NB4 (cell line): ENCODE measurements at regions not wholly inside any gene's neighbourhood (a gene's known extent, or its start where the extent isn't known, plus 50 kb on each side); places are given as distances from the start of the nearest gene placed in this dataset.
"Not testable (repeated sequence)": the region's sequence is repeated elsewhere in the genome, so short reads cannot be mapped to it uniquely, and the experiment has no call there.

Source experiments
- DNase-seq: peaks from one replicate; pipeline ENCODE4 v3.0.0; 2010; ENCODE audit warnings: low read depth
- H3K4me3 ChIP-seq: one replicate; pipeline ENCODE4 v1.5.1; 2011; ENCODE audit warnings: mild to moderate bottlenecking, low read depth, low read length, moderate library complexity
- MYC ChIP-seq: IDR thresholded peaks from 2 replicates; pipeline ENCODE4 v1.6.1; 2011; ENCODE audit warnings: low read depth, low read length
- POLR2A ChIP-seq: IDR thresholded peaks from 2 replicates; pipeline ENCODE4 v1.6.1; 2011; ENCODE audit warnings: mild to moderate bottlenecking; ENCODE audit not compliant: insufficient read length; ENCODE audit errors: extremely low read depth
- TF ChIP-seq, protein P1 (sequence below): IDR thresholded peaks from one replicate; pipeline ENCODE4 v1.5.1; 2012; ENCODE audit warnings: low read depth, low read length
- TF ChIP-seq, protein P2 (sequence below): IDR thresholded peaks from 2 replicates; pipeline ENCODE4 v1.6.1; 2011; ENCODE audit warnings: low read depth, low read length

DNA sequence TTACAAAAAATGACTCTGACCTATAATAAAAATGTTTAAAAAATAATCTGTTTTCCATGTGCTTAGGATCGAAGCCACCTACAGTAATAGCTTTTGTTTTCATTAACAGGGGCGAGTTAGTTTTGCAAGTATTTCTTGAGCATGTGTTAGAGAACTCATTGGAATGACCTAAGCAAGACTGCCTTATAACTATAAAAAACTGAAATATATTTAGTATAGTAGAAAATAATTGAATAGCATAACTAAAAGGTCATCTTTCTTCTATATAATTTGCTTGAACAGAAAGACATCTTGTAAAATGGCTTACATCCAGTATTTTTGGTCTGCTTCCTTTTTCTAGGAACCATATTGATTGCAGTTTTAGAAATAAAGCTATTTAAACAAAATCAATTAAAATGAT lies 241.5 kb upstream of the NRIP1 start:
- no peak overlapping the region for H3K4me3 ChIP-seq
- no peak for DNase-seq
- TF ChIP-seq MYC = no peak
- no peak for TF ChIP-seq POLR2A
- TF ChIP-seq, protein P1, sequence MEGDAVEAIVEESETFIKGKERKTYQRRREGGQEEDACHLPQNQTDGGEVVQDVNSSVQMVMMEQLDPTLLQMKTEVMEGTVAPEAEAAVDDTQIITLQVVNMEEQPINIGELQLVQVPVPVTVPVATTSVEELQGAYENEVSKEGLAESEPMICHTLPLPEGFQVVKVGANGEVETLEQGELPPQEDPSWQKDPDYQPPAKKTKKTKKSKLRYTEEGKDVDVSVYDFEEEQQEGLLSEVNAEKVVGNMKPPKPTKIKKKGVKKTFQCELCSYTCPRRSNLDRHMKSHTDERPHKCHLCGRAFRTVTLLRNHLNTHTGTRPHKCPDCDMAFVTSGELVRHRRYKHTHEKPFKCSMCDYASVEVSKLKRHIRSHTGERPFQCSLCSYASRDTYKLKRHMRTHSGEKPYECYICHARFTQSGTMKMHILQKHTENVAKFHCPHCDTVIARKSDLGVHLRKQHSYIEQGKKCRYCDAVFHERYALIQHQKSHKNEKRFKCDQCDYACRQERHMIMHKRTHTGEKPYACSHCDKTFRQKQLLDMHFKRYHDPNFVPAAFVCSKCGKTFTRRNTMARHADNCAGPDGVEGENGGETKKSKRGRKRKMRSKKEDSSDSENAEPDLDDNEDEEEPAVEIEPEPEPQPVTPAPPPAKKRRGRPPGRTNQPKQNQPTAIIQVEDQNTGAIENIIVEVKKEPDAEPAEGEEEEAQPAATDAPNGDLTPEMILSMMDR = no peak
- TF ChIP-seq, protein P2, sequence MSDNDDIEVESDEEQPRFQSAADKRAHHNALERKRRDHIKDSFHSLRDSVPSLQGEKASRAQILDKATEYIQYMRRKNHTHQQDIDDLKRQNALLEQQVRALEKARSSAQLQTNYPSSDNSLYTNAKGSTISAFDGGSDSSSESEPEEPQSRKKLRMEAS = no peak

DNA sequence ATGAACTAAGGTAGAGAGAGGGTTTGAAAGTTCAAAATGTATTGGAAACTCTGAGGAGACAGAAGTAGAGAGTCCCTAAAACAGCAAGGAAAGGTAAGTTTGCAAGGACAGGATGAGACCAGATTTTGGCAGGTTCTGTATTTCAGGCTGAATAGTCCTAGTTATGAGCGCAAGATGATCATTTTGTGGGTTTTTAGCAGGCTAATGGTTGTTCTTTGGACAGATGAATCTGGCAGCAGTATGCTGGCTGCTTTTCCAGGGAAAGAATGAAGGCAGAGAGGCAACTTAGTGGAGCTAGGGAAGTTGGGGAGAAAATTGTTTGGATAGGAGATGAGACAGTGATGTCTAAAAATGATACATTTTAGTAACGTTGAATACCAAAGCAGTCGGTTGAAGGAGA lies 243.5 kb upstream of the NRIP1 start:
- H3K4me3 ChIP-seq = no peak overlapping the region
- DNase-seq = no peak
- TF ChIP-seq POLR2A (no peak), MYC (no peak)

DNA sequence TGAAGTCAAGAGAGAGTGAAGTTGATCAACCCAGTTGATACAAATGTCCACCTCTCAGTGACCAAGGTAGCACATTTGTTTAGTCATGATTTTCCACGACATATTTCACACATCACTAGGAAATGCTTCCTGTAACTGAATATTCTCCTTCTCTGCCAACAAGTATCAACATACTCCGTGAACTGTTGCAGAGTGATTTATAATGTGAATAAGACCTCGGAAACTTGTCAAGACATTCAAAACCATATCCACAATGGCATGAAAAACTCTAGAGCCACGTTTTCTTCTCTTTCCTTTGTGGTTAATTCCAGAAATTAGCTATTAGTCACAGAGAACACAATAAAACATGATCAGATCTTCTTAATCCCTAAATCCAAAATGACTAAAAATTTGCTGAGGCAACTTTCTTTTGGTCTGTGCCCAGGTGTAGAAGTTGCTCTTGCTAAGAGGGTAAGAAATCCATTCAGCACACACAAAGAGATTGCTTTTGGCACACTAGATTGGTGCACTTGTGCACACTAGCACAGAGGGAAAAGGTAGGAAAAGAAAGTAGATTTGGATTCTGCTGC lies 244.3 kb upstream of the NRIP1 start:
- TF ChIP-seq POLR2A (no peak), MYC (no peak)
- TF ChIP-seq, protein P1 = no peak
- TF ChIP-seq, protein P2 = no peak
- no peak for DNase-seq
- H3K4me3 ChIP-seq = no peak overlapping the region

DNA sequence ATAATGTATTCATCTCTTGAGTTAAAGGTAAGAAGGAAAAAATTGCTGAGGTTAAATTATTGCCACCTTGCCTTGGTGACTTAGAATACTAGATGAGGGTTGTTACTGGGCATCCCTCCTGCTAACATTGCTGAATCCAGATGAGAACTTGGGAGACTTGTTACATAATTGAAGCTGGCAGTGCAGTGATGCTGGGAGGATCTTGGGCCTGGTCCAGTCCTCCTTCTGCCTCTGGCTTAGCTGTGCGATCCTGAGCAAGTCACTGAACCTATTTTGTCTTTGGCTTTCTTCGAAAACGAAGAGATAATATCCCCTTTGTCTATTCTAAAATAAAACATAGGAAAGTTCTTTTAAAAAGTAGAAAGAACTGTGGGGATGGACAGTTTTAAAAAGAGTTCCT lies 244.9 kb upstream of the NRIP1 start:
- TF ChIP-seq POLR2A (no peak), MYC (no peak)
- TF ChIP-seq, protein P2 = no peak
- TF ChIP-seq, protein P1 = no peak
- no peak for DNase-seq
- no peak overlapping the region for H3K4me3 ChIP-seq

DNA sequence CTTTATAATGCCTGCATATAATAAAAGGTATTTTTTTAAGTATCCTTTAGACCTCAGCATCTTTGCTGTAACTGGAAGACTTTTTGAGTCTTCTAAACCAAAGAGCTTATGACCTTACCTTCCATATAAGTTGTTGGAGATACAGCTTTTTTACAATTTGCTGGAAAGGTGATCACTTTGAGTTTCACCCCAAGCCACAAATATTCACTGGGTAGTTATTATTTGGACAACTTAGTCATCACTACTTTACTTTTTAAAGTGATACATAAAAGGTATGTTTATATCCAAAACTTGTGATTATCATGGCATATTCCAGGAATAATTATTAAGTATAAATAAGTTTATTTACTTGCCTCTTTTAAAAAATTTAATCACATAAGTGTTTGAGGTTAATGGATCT lies 246.7 kb upstream of the NRIP1 start:
- TF ChIP-seq, protein P2 = no peak
- TF ChIP-seq POLR2A = no peak
- TF ChIP-seq, protein P1 = no peak
- no peak for TF ChIP-seq MYC
- DNase-seq = no peak
- no peak overlapping the region for H3K4me3 ChIP-seq

DNA sequence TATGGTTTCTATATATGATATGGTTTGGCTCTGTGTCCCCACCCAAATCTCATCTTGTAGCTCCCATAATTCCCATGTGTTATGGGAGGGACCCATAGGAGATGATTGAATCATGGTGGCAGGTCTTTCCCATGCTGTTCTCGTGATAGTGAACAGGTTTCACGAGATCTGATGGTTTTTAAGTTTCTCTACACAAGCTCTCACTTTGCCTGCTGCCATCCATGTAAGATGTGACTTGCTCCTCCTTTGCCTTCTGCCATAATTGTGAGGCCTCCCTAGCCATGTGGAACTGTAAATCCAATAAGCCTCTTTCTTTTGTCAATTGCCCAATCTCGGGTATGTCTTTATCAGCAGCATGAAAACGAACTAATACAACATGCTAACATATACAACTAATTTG lies 252.2 kb upstream of the NRIP1 start:
- not testable (repeated sequence) for DNase-seq, H3K4me3 ChIP-seq

DNA sequence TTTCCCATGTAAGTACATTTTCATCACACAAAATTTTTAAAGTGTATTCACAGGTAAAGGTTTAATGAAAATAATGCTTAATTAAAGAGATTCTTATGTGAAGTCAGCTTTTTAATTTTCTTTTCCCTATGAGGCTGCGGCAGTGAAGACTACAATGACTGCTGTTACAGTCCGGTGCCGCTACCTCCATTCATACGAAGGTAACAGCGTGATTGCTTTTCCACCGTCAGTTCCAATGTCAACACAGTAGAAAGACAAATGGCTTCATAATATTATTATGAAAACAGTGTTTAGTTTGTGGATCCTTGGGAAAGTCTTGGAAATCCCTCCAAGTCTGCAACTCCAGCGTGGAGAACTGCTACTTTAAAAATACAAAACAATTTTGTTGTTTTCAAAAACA lies 254.9 kb upstream of the NRIP1 start:
- TF ChIP-seq POLR2A (no peak), MYC (no peak)
- TF ChIP-seq, protein P1 = no peak
- TF ChIP-seq, protein P2 = no peak
- no peak for DNase-seq
- no peak overlapping the region for H3K4me3 ChIP-seq
